HG03457 (cell line): ENCODE measurements at regions not wholly inside any gene's neighbourhood (a gene's known extent, or its start where the extent isn't known, plus 50 kb on each side); places are given as distances from the start of the nearest gene placed in this dataset.

ENCODE experiments used
- ATAC-seq: cut with Tn5 transposase; IDR thresholded peaks from one replicate; pipeline ENCODE4 v1.9.1; 2021; ENCODE audit warnings: moderate number of reproducible peaks; ENCODE audit not compliant: unreplicated experiment

GRCh38 chr1:232218955-232219865, 410.7 kb downstream of the SIPA1L2 start:
- no peak for ATAC-seq

- ATAC-seq = no peak
Observed at GRCh38 chr1:232213928-232214327, 416.0 kb downstream of the SIPA1L2 start.

GRCh38 chr1:232212253-232212652, 417.7 kb downstream of the SIPA1L2 start:
- ATAC-seq = no peak

- no peak for ATAC-seq
Observed at GRCh38 chr1:232211149-232211548, 418.8 kb downstream of the SIPA1L2 start.

GRCh38 chr1:232209357-232209756, 420.6 kb downstream of the SIPA1L2 start:
- ATAC-seq = no peak

GRCh38 chr1:232207073-232207866, 422.7 kb downstream of the SIPA1L2 start:
- ATAC-seq = no peak

GRCh38 chr1:232204269-232204668, 425.7 kb downstream of the SIPA1L2 start:
- no peak for ATAC-seq

- no peak for ATAC-seq
Observed at GRCh38 chr1:232201024-232201423, 428.9 kb downstream of the SIPA1L2 start.

- no peak for ATAC-seq
Observed at GRCh38 chr1:232196042-232196441, 433.9 kb downstream of the SIPA1L2 start.

- no peak for ATAC-seq
Observed at GRCh38 chr1:232194424-232194823, 435.5 kb downstream of the SIPA1L2 start.

- ATAC-seq = no peak
Observed at GRCh38 chr1:232193451-232193783, 436.5 kb downstream of the SIPA1L2 start.

GRCh38 chr1:232192781-232193450, 437.0 kb downstream of the SIPA1L2 start:
- ATAC-seq = no peak

GRCh38 chr1:232191560-232191959, 438.4 kb downstream of the SIPA1L2 start:
- ATAC-seq = no peak

- no peak for ATAC-seq
Observed at GRCh38 chr1:232188318-232188717, 441.6 kb downstream of the SIPA1L2 start.

- ATAC-seq = no peak
Observed at GRCh38 chr1:232186931-232187330, 443.0 kb downstream of the SIPA1L2 start.

- no peak for ATAC-seq
Observed at GRCh38 chr1:232184561-232185530, 445.1 kb downstream of the SIPA1L2 start.

GRCh38 chr1:232183802-232184201, 446.1 kb downstream of the SIPA1L2 start:
- no peak for ATAC-seq

GRCh38 chr1:232183266-232183800, 446.6 kb downstream of the SIPA1L2 start:
- ATAC-seq = no peak

- ATAC-seq = no peak
Observed at GRCh38 chr1:232182236-232182635, 447.7 kb downstream of the SIPA1L2 start.

- no peak for ATAC-seq
Observed at GRCh38 chr1:232180779-232181136, 449.2 kb downstream of the SIPA1L2 start.
